SK-N-MC (cell line): ENCODE measurements at regions not wholly inside any gene's neighbourhood (a gene's known extent, or its start where the extent isn't known, plus 50 kb on each side); places are given as distances from the start of the nearest gene placed in this dataset.
"Not testable (repeated sequence)": the region's sequence is repeated elsewhere in the genome, so short reads cannot be mapped to it uniquely, and the experiment has no call there.

Source experiments
- DNase-seq: peaks from one replicate; pipeline ENCODE4 v3.0.0-alpha.2; 2011; ENCODE audit warnings: low read depth, low spot score
- H3K27ac ChIP-seq: fragments of 200-600 bp; sonication (generic); 2 replicates; pipeline ENCODE4 v1.5.1; 2016; ENCODE audit warnings: mixed run types
- H3K36me3 ChIP-seq: fragments of 200-600 bp; sonication (generic); 2 replicates; pipeline ENCODE4 v1.6.1; 2017; ENCODE audit warnings: antibody characterized with exemption, low read length, mixed read lengths; ENCODE audit not compliant: insufficient read depth
- H3K4me3 ChIP-seq: fragments of 200-600 bp; sonication (generic); 2 replicates; pipeline ENCODE4 v1.5.1; 2016
- H3K9ac ChIP-seq: fragments of 200-600 bp; sonication (generic); 2 replicates; pipeline ENCODE4 v1.8.0; 2017; ENCODE audit warnings: mixed run types, mixed read lengths; ENCODE audit not compliant: insufficient read length
- H3K9me3 ChIP-seq: fragments of 200-600 bp; sonication (generic); 2 replicates; pipeline ENCODE4 v1.6.1; 2017; ENCODE audit warnings: low read depth, mild to moderate bottlenecking, antibody characterized with exemption, low read length, moderate library complexity, mixed read lengths
- EZH2 ChIP-seq: fragments of 200-600 bp; sonication (generic); IDR thresholded peaks from one replicate; pipeline ENCODE4 v1.6.1; 2017; ENCODE audit warnings: antibody characterized with exemption
- FOXP2 ChIP-seq: optimal IDR thresholded peaks from 2 replicates; pipeline ENCODE3; 2011; ENCODE audit warnings: mild to moderate bottlenecking, moderate library complexity; ENCODE audit not compliant: insufficient read depth; ENCODE audit errors: extremely low read length, control extremely low read depth
- POLR2AphosphoS5 ChIP-seq: IDR thresholded peaks from 2 replicates; pipeline ENCODE4 v1.6.1; 2012; ENCODE audit warnings: mild to moderate bottlenecking, low read depth, low read length, borderline replicate concordance

DNA sequence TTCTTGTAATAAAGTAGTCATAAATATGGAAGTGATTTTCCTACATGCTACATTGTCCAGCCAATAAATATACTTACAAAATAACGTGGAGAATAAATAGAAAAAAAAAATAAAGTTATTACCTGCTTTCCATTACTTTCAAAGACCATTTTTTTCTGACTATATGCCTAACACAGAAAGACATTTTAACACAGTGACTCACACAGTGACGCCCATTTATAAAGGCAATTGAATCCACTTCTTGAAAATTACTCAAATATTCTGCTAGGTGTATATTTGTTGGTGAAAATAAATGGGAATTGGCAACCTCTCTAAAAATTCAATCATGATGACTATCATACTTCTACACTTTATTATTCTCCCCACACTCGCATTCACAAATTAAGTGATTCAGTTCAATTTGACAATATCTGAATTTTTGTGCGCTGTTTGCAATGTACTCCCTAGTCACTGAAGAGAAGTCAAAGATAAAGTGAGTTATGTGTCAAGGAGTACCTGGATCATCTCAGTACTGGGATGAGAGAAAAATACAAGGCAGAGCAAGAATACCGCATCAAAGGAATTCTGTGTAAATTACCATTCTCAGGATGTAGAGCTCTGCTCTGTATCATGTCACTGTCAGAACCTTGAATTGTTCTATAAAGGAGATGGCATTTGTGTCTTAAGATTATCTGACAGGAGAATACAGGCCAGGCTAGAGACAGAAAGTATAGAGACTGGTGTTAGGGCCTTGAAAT is 642.7 kb downstream of the IPMK start:
- H3K27ac ChIP-seq, result no peak overlapping the region

DNA sequence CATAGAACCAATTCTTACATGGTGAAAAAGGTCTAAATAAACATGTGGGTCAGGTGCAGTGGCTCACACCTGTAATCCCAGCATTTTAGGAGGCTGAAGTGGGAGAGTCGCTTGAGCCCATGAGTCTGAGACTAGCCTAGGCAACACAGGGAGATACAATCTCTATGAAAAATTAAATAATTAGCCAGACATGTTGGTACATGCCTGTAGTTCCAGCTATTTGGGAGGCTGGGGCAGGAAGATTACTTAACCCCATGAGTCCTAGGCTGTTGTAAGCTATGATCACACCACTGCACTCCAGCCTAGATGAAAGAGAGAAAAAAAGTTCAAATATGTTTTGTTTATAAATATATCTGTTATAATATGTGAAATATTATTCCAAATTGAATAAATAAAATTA is 643.6 kb downstream of the IPMK start:
- TF ChIP-seq POLR2AphosphoS5 (no peak), FOXP2 (no peak)

More for the DNA sequence above, 642.7 kb downstream of the IPMK start:
- H3K36me3 ChIP-seq, result no peaks in the 10 kb centered on the region
- no peak overlapping the region for H3K4me3 ChIP-seq
- no peak for TF ChIP-seq FOXP2
- no peak for TF ChIP-seq POLR2AphosphoS5
- no peak for TF ChIP-seq EZH2
- no peak for DNase-seq
- no peaks in the 10 kb centered on the region for H3K9me3 ChIP-seq
- H3K9ac ChIP-seq, result no peak overlapping the region

DNA sequence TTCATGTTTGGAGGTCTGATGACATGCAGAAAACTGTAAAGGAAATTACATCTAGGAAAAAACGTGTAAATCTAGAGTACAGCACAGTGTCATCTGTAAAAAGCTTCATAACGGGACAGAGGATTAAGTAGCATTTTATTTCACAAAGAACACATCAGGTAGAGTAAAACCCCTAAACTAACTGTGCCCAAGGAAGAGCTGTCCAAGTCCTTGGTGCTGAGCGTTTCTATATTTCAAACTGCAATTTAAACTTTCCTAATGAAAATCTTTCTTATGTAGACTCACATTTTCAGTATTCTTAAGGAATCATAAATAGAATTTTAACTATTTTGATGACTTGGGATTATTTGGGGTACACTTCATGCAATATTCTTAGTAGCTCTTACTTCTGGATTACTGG is 646.2 kb downstream of the IPMK start:
- Histone ChIP-seq H3K9ac (no peak overlapping the region), H3K36me3 (no peaks in the 10 kb centered on the region), H3K4me3 (no peak overlapping the region), H3K9me3 (no peaks in the 10 kb centered on the region), H3K27ac (no peak overlapping the region)
- TF ChIP-seq EZH2 (no peak), FOXP2 (no peak), POLR2AphosphoS5 (no peak)
- no peak for DNase-seq

More for the DNA sequence above, 643.6 kb downstream of the IPMK start:
- Histone ChIP-seq H3K27ac (no peak overlapping the region), H3K9ac (no peak overlapping the region), H3K9me3 (no peaks in the 10 kb centered on the region), H3K36me3 (no peaks in the 10 kb centered on the region), H3K4me3 (no peak overlapping the region)
- DNase-seq, result no peak

DNA sequence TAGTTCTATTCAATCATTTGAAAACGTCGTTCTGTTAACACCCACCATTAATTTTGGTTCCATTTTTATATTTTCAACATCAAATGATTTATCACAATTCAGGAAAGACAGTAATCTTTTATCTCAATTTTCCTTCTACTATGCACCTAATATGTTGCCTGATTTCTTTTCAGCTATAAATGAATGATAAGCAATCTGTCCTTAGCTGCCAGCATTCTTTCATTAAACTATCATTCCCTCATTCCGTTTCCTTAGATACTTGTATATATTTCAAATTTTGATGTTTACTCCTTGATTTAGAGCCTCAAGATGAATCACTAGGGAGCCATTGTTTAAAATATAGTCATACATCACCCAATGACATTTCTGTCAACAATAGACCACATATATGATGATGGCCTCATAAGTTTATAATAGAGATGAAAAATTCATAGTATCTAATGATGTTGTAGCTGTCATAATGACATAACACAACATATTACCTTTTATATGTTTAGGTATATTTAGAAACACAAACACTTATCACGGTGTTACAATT is 661.7 kb downstream of the IPMK start:
- no peak for TF ChIP-seq FOXP2
- TF ChIP-seq POLR2AphosphoS5, result no peak
- Histone ChIP-seq H3K27ac (no peak overlapping the region), H3K9me3 (no peaks in the 10 kb centered on the region), H3K9ac (no peak overlapping the region), H3K36me3 (no peaks in the 10 kb centered on the region), H3K4me3 (no peak overlapping the region)
- DNase-seq, result no peak

DNA sequence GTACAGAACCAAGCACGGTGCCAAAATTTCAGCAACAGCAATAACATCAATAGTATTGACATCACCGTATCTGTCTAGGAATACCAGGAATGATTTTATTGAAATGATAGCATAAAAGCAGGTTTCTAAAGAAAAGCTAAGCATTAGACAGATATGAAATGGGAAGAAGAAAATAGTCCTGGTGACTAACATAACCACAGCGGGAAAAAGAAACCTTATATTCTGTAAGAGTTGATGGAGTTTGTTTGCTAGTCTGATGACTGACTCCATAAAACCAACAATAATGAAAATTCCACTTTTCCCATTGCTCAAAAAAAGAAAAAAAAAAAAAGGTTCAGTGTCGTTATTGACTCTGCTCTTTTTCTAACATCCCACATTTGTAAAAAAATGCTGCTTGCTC is 668.3 kb downstream of the IPMK start:
- Histone ChIP-seq H3K9me3 (no peaks in the 10 kb centered on the region), H3K9ac (no peak overlapping the region), H3K27ac (no peak overlapping the region), H3K36me3 (no peaks in the 10 kb centered on the region), H3K4me3 (no peak overlapping the region)
- DNase-seq, result no peak
- TF ChIP-seq FOXP2 (no peak), EZH2 (no peak), POLR2AphosphoS5 (no peak)

DNA sequence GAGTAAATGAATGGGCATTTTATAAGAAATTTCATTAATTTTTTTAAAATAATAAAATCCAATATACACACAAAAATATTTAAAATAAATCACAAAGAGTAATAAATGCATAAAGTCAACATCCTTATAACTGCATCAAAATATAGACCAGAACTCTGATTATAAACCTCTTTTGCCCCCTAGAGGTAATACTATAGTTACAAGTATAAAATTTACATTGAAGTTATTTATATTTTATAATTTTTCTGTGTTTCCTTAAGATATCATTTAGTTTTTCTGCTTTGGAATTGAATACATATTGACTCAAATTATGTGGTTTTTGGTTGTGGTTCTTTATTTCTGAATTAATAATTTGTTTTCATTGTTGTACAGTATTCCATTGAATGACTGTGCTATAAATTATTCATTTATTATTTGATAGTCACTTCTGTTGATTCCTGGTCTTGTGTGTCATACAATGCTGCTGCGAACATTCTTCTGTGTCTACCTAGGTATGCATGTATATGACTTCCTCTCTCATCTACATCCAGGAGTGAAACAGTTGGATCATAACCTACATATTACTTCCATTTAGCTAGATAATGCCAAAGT is 673.6 kb downstream of the IPMK start:
- H3K36me3 ChIP-seq, result no peaks in the 10 kb centered on the region
- H3K9ac ChIP-seq, result no peak overlapping the region
- no peak for TF ChIP-seq FOXP2
- TF ChIP-seq EZH2, result no peak
- TF ChIP-seq POLR2AphosphoS5, result no peak
- no peak overlapping the region for H3K27ac ChIP-seq
- H3K4me3 ChIP-seq, result no peak overlapping the region
- no peak for DNase-seq
- no peaks in the 10 kb centered on the region for H3K9me3 ChIP-seq

DNA sequence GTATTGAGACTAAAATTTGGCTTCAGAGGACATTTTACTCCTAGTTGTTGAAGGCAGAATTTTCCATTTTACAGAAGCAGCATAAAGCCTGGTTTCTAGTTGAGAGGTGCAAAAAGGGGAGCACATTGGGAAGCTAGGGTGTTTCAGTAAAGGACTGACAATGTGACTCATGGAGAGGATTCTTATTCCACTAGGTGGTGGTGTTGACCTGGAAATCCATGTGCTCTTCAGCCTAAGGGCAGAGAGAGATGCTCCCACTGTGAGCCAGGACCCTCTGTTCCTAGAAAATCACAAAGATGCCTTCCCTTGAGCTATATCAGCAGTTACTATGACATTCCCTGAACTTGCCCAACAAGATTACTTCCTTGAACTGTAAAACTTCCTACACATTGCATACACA is 687.8 kb downstream of the IPMK start:
- Histone ChIP-seq H3K4me3 (no peak overlapping the region), H3K9me3 (no peaks in the 10 kb centered on the region), H3K9ac (no peak overlapping the region), H3K36me3 (no peaks in the 10 kb centered on the region), H3K27ac (no peak overlapping the region)
- no peak for TF ChIP-seq EZH2
- no peak for TF ChIP-seq POLR2AphosphoS5
- no peak for TF ChIP-seq FOXP2
- DNase-seq, result no peak

DNA sequence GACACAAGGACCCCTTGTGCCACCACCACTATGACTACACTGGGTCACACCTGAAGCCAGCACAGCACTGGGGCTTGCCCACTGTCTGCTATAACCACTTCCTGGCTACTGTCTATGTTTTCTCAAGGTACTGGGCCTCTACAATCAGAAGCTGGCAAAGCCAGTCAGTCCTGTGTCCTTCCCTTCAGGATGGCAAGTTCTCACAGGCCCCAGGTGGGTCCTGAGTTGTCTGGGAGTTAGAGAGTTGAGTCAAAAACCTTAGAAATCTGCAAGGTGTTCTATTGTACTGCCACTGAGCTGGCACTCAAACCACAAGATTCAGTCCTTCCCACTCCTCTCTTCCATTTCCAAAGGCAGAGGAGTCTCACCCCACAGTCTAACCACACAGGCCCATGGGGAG is 705.5 kb downstream of the IPMK start:
- no peak for TF ChIP-seq FOXP2
- TF ChIP-seq EZH2, result no peak
- TF ChIP-seq POLR2AphosphoS5, result no peak
- Histone ChIP-seq H3K36me3 (no peaks in the 10 kb centered on the region), H3K27ac (no peak overlapping the region), H3K9ac (no peak overlapping the region), H3K9me3 (no peaks in the 10 kb centered on the region), H3K4me3 (no peak overlapping the region)
- DNase-seq, result no peak

DNA sequence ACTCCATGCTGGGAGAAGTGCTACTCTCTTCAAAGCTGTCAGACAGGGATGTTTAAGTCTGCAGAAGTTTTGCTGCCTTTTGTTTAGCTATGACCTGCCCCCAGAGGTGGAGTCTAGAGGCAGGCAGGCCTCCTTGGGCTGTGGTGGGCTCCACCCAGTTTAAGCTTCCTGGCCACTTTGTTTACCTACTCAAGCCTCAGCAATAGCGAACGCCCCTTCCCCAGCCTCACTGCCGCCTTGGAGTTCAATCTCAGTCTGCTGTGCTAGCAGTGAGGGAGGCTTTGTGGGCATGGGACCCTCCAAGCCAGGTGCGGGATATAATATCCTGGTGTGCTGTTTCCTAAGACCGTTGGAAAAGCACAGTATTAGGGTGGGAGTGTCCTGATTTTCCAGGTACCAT is 715.9 kb downstream of the IPMK start:
- H3K27ac ChIP-seq, H3K4me3 ChIP-seq, H3K36me3 ChIP-seq, H3K9ac ChIP-seq, DNase-seq, H3K9me3 ChIP-seq: not testable (repeated sequence)
